NCI-H748 treated with DMSO at 0.1 percent for 48 hours (cell line): ENCODE measurements at regions not wholly inside any gene's neighbourhood (a gene's known extent, or its start where the extent isn't known, plus 50 kb on each side); places are given as distances from the start of the nearest gene placed in this dataset.

Experiments used
- DNase-seq: peaks from one replicate; lab custom pipeline; 2025; lab: John Stamatoyannopoulos, UW

DNA sequence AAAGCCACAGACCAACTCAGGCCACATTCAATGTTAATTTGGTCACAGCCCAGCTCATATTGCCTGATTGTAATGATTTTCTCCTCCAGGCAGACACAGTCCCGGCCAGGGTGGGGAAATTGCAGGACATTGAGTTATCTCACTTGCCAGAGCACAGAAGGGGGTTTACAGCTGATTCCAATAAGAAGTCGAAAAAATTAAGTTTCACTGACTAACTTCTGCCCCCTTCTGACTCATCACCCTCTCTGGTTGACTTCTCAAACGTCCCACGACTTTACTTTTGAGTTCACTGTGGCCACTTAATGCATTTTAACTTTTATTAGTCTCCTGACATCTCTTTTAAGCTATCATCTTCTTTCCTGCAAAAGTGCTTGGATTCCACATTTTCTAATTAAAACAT, 321.4 kb upstream of the WWC1 start:
- DNase-seq = no peak

GRCh38 chr5:167971706-167972105, 319.7 kb upstream of the WWC1 start:
- no peak for DNase-seq

GRCh38 chr5:167973126-167973525, 318.3 kb upstream of the WWC1 start:
- DNase-seq = no peak

DNA sequence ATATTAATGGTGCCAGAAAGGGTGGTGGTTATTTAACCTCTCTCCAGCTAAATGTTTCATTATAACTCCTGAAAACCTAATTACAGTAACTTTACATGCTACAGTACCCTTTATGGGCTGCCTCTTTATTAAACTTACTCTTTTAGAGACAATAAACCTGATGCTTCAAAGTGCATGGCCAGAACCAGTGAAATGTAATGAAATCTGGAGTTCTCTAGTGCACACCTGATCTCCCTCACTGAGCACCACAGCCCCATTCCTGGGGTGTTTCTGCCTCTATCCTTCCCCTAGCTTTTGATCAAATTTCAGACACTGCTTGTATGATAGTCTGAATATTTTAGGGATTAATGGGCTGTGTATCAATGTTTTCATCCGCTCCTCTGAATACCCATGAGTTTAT, 306.5 kb upstream of the WWC1 start:
- no peak for DNase-seq

DNA sequence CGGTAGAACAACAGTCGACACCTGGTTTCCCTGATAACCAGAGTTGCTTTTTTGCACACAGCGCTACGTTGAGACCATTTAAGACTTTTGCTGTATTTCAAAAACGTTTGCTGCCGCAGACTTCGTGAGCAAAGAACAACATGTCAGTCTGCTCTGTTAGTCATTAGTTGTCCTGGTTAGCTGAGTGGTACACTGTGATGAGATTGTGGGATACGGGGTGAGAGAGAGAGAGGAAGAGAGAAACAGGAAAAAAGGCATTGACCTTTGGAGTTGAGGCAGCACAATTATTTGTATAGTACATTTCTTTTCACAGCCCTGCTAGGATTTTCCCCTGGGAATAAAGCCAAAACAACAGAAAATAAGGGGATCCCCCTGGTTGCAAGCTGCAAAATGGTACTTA, 306.1 kb upstream of the WWC1 start:
- DNase-seq = no peak

DNA sequence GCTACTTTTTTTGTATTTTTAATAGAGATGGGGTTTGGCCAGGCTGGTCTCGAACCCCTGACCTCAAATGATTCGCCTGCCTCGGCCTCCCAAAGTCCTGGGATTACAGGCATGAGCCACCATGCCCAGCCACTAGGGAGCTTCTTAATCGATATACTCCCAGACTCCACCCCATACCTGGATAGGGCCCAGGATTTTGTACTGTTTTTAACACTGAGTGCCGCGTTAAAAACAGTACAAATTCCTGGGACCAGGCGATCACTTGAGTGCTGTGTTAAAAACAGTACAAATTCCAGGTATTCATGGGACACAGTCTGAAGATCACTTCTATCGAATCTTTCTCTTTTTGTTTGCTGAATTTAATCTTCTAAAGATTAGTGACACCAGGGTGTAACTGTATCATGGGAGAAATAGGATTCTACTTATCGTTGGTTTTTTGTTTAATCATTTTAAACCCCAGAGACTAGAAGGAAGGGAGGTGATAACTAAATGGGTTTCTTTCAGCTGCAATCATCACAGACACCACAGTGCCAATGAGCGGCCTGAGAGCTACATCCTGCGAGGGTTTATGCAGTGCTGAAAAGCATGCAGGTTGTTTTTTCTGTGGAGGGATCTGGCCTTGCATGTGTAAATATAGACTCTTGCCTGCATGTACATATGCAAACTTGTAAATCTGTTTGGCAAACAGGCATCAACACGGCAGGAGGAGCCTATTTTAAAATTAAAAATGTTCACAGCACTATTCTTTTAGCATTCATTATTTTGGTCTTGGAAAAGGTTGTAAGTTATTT, 303.8 kb upstream of the WWC1 start:
- DNase-seq = no peak

DNA sequence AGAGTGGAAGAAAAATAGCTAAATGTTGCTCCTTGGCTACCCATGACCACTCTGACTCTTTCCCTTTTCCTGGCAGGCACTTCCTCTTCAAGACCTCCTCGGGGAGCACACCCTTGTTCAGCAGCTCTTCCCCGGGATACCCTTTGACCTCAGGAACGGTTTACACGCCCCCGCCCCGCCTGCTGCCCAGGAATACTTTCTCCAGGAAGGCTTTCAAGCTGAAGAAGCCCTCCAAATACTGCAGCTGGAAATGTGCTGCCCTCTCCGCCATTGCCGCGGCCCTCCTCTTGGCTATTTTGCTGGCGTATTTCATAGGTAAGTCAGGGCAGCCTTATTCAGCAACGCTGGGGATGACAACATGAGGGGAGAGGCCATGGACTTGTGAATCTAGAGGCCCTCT, 298.6 kb upstream of the WWC1 start:
- no peak for DNase-seq

GRCh38 chr5:167993771-167994170, 297.7 kb upstream of the WWC1 start:
- DNase-seq = no peak

DNA sequence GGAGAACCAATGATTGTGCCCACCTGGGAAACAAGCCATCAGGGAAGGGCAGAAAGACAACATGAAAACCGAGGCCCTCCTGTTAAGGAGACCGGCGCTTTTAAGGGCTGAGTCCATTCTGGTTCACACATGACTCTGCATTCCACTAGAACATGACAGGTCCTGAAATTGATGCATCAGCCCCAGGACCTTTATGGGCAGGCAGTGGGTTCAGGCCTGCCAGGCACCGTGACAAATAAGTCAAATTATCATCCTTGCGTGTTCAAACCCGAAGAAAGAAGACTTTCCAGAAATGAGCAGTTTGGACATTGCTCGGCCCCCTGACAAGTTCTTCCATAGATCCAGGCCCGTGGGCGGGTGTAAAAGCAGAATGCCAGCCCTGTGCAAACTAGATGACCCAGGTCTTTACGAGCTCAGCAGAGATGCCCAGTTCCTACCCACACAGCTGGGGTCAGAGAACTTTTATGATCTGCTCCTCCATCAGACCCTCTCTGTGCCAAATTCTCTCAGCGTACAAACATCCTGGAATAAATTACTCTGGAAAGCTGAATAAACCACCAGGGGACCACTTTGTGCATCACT, 295.5 kb upstream of the WWC1 start:
- no peak for DNase-seq

DNA sequence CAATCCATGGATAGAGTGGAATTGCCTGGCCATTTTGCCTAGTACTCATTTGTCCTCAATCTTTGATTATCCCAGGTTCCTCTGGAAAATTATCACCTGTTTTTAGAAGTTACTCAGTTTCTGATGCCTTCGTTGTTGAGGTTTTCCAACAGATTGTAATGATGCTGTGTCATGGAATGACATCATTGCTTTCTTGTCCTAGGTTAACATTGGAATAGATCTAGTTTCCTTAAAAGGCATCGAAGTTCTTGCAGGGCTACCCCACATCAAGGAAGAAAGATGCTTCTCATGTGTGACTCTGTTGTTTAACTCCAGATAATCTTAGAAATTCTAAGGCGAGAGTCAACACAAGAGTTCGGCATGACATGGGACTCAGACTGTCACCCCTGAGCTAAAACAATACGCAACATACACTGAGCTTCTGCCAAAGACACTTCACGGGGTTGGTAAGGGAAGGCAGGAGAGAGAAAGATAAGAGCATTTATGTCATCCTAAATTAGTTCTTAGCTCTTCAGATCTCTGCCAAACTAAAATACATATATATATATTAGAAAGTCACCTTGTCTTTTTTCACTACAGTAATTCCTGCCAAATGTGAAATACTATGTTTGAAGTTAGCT, 293.2 kb upstream of the WWC1 start:
- no peak for DNase-seq

DNA sequence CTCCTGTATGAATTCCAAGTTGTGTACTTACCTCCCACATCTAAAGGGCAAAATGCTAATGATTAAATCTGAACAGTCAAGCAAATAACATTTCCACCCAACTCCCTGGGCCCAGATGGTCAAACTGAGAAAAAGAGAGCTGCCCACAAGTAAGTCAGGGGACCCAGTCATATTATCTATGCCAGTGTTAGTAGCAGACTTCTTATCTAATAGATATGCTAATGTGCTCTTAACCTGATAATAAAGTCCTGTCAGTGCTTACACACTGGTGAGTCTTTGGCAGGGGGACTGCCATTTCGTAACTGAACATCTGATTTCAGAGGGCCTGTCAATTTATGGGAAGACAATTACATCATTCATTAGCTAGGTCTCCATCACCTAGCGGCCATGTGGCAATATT, 292.3 kb upstream of the WWC1 start:
- DNase-seq = no peak

GRCh38 chr5:168001318-168001717, 290.1 kb upstream of the WWC1 start:
- DNase-seq = no peak

- no peak for DNase-seq
These were observed 289.3 kb upstream of the WWC1 start for GRCh38 chr5:168002116-168002515.

DNA sequence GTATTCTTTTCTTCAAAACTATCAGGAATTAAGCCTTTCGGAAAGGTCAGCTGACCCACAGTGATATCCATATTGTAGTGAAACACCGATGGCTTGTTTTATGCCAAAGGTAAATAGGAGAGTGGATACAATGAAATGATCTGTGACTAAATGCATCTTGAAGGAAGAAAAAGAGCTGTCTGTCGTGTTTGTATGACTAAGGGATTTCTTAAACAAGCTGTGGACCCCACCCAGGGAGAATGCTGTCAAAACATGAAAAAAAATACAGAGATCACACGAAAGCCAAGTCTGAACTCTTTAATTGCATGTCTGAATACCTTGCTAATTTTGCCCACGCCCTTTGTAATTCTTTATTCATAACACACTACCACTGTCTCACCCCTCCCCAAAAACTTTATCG, 286.4 kb upstream of the WWC1 start:
- DNase-seq = no peak

DNA sequence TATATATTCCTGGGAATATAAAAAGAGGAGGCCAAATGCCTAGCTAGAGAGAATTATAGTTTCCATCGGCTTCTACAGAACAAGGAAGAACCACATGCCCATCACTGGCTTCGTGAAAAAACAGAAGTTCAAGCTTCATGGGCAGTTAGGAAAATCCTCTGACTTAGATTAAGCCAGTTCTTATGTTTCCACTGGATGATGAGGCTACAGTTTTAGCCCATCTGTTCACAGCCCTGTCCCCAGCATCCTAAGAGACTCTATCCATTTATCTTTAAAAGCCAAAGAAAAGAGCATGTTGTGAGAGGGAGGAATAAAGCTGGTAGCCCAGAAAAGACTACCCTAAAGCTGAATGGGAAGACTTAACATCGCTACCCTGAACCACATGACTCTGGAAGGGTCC, 285.5 kb upstream of the WWC1 start:
- DNase-seq = no peak

DNA sequence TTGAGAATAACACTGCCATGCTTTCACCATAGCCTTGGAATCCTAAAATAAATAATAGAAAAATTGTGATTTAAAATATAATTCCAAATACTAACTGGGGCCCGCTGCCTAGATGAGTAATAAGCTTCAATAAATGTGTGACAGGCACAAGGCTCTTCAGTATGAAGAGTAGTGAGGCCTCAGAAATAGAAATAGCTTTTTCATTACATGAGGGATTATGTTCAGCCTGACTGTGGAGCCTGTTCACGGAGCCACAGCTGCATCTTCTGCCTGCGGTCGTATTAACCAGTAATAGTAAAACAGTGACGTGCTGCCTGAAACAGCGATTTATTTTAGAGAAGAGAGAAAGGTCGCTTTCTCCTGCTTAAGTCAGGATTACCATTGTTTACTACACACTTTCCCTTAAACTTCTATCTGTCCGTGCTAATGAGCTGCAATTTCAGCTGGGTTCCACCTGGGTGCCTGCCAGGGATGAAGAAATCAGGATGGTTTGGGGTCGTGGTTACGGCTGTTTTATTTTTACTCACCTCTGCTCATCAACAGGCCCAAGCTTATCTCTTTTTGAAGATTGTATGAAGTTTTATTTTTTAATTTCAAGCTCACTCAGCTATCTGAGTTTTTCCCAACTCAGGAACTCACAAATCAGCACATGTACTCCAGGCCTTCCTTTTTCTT, 284.9 kb upstream of the WWC1 start:
- DNase-seq = no peak

- DNase-seq = no peak
These were observed 284.2 kb upstream of the WWC1 start for GRCh38 chr5:168007286-168007685.

DNA sequence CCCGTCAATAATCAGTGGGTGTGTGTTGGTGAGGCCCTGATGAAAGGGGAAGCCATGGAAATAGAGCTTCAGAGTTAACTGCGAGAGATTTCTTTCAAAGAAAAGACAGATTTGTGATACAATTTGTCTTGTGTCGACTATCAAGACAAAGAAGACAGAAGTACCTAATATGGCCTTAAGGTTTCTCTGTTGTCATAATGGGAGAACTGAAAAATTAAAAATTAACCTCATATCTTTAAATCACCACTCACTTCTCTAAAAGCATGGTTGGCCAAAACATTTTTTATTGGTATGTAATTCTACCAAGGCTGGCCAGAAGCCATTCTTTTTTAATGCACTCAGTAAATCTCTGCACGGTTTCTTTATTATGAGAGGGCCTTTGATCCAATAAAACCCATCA, 282.9 kb upstream of the WWC1 start:
- no peak for DNase-seq

DNA sequence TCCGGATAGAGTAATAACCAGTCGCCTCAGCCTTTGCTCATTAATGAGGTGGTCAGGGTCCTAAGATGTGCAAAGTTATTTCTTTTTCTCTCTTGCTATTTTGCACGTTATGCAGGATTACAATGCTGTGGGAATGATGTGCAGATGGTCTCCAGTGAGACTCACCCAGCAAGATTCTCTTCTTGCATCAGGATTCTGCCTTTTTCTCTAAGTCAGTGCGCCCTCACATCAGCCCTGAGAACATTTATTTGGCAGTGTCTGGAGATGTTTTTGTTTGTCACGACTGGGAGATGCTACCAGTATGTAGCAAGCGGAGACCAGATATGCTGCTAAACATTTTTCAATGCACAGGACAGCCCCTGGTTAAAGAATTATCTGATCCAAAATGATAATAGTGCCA, 280.3 kb upstream of the WWC1 start:
- DNase-seq = no peak

DNA sequence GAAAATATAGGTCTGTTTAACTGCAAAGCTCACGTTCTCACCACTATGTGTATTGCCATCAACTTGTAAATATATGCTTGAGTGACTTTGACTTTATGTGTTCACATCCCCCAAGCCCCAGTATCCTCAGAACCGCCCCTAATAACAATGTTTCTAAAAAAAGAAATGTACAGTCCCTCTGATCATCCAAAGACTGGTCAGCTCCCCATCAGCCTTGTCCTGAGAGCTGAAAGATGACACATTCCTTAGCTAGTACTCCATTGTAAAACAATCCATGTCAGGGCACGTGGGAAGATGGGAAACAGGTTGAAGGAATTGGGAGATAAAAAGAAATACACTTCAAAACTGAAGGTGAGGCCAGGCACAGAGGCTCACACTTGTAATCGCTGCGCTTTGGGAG, 279.4 kb upstream of the WWC1 start:
- no peak for DNase-seq

- DNase-seq = no peak
These were observed 277.9 kb upstream of the WWC1 start for GRCh38 chr5:168013546-168013945.

GRCh38 chr5:168014433-168015123, 276.9 kb upstream of the WWC1 start:
- DNase-seq = no peak
